K562 (cell line): ENCODE measurements at regions not wholly inside any gene's neighbourhood (a gene's known extent, or its start where the extent isn't known, plus 50 kb on each side); places are given as distances from the start of the nearest gene placed in this dataset.

Source experiments
- ATAC-seq: fragments of 200-7000 bp; cut with Tn5 transposase; 3 replicates; pipeline ENCODE4 v1.9.1; 2020; ENCODE audit warnings: moderate library complexity
- BruUV-seq: library from RNA; stranded (reverse); fragments of 400-500 nt; replicated peaks from 2 replicates; lab custom pipeline; 2021; lab: Mats Ljungman, UMichigan
- CTCF ChIA-PET: fragments of 300-600 bp; formaldehyde crosslinking; extraction: SDS; loops from one replicate; lab custom pipeline; 2021; ENCODE audit warnings: low intra/inter-chr PET ratio; lab: Yijun Ruan, JAX
- POLR2A ChIA-PET: fragments of 300-600, 350-650 bp; sonication (Branson Sonifier 250); formaldehyde crosslinking; extraction: SDS; loops from one replicate; lab custom pipeline; 2021; ENCODE audit warnings: antibody characterized with exemption, inconsistent platforms; lab: Yijun Ruan, JAX
- DNase-seq, 4 experiments: peaks; one replicate each; pipeline versions ENCODE4 v3.0.0 to v3.0.0-alpha.2; 2011 to 2018; ENCODE audit warnings: low spot score in 3 of 4, mixed read lengths in 3 of 4; ENCODE audit errors: extremely low read depth in 1 of 4
- FAIRE-seq: peaks from 2 replicates; lab custom pipeline; 2011; peaks lifted over from hg19 to GRCh38; lab: Jason Lieb, UNC
- H2AFZ ChIP-seq: 2 replicates; pipeline ENCODE4 v1.6.0; 2011; ENCODE audit warnings: low read depth, low read length, control low read depth, inconsistent platforms
- H3K27ac ChIP-seq: fragments of 200-600 bp; 3 replicates; pipeline ENCODE4 v1.8.0; 2011; ENCODE audit warnings: low read depth, mild to moderate bottlenecking, control low read depth, inconsistent platforms, low read length, moderate library complexity, mixed read lengths; ENCODE audit errors: extremely low read depth
- H3K27me3 ChIP-seq, 2 experiments: fragments of 300-600 bp in 1 of 2; 2 replicates in 1 of 2; 3 replicates in 1 of 2; pipeline versions ENCODE4 v1.6.0 to v1.8.0; 2011; ENCODE audit warnings: inconsistent platforms in 2 of 2, low read length in 2 of 2, mild to moderate bottlenecking in 1 of 2, mixed read lengths in 1 of 2, moderate library complexity in 1 of 2; ENCODE audit not compliant: control insufficient read depth in 2 of 2, insufficient read depth in 2 of 2
- H3K36me3 ChIP-seq: fragments of 300-600 bp; 3 replicates; pipeline ENCODE4 v1.8.0; 2011; ENCODE audit warnings: mild to moderate bottlenecking, low read length, inconsistent platforms; ENCODE audit not compliant: control insufficient read depth, insufficient read depth
- H3K4me1 ChIP-seq, 2 experiments: fragments of 200-600 bp in 1 of 2; replicated peaks in 1 of 2; 2 replicates in 1 of 2; 3 replicates in 1 of 2; pipeline versions ENCODE4 v1.5.1 to v1.8.0; 2011; ENCODE audit warnings: inconsistent platforms in 2 of 2, low read length in 2 of 2, mild to moderate bottlenecking in 1 of 2, mixed read lengths in 1 of 2, moderate library complexity in 1 of 2; ENCODE audit not compliant: control insufficient read depth in 2 of 2, insufficient read depth in 2 of 2
- H3K4me2 ChIP-seq: 2 replicates; pipeline ENCODE4 v1.6.1; 2011; ENCODE audit warnings: low read length, control low read depth, inconsistent platforms, mixed read lengths; ENCODE audit not compliant: insufficient read depth
- H3K4me3 ChIP-seq: fragments of 200-600 bp; sonication (generic), shearing (Covaris generic); 2 replicates; pipeline ENCODE4 v1.5.1; 2016; ENCODE audit warnings: control low read depth, inconsistent platforms
- H3K79me2 ChIP-seq: fragments of 200-600 bp; 3 replicates; pipeline ENCODE4 v1.8.0; 2011; ENCODE audit warnings: low read length, inconsistent platforms; ENCODE audit not compliant: control insufficient read depth, insufficient read depth
- H3K9ac ChIP-seq, 2 experiments: 2 replicates each; pipeline versions ENCODE4 v1.6.0 to v1.6.1; 2011; ENCODE audit warnings: low read depth in 2 of 2, low read length in 2 of 2, control low read depth in 1 of 2, inconsistent platforms in 1 of 2, mild to moderate bottlenecking in 1 of 2, mixed read lengths in 1 of 2; ENCODE audit not compliant: insufficient read depth in 1 of 2
- H3K9me1 ChIP-seq: one replicate; pipeline ENCODE4 v1.6.0; 2011; ENCODE audit warnings: inconsistent platforms, mild to moderate bottlenecking, low read length, moderate library complexity; ENCODE audit not compliant: control insufficient read depth, insufficient read depth
- H3K9me3 ChIP-seq: replicated peaks from 2 replicates; pipeline ENCODE4 v1.5.1; 2011; ENCODE audit warnings: low read depth, low read length, inconsistent platforms; ENCODE audit not compliant: control insufficient read depth, insufficient read depth
- H4K20me1 ChIP-seq: replicated peaks from 2 replicates; pipeline ENCODE4 v1.6.1; 2011; ENCODE audit warnings: low read length, inconsistent platforms, mixed read lengths; ENCODE audit not compliant: control insufficient read depth, insufficient read depth
- NCOR1 ChIP-seq: fragments of 450-650 bp; IDR thresholded peaks from 2 replicates; pipeline ENCODE4 v1.6.1; 2016; ENCODE audit warnings: mild to moderate bottlenecking, moderate library complexity
- SP1 ChIP-seq: sonication (generic); formaldehyde crosslinking; IDR thresholded peaks from 2 replicates; pipeline ENCODE4 v1.8.1; 2022; ENCODE audit warnings: mild to moderate bottlenecking, missing genetic modification reagents
- THRA ChIP-seq: fragments of 450-650 bp; IDR thresholded peaks from 2 replicates; pipeline ENCODE4 v1.6.1; 2017; ENCODE audit warnings: mild to moderate bottlenecking, moderate library complexity
- ZNF232 ChIP-seq: sonication (generic); formaldehyde crosslinking; IDR thresholded peaks from 2 replicates; pipeline ENCODE4 v1.8.0; 2022; ENCODE audit warnings: mild to moderate bottlenecking, missing genetic modification reagents
- ZNF584 ChIP-seq: fragments of 200-800 bp; sonication (Bioruptor generic); IDR thresholded peaks from 2 replicates; pipeline ENCODE4 v1.6.1; 2016; ENCODE audit warnings: low read depth, mild to moderate bottlenecking, missing genetic modification characterization, missing compliant biosample characterization
- WGBS: fragments of 100-300 bp; shearing (Covaris generic); methylation state at CpG from one replicate; pipeline ENCODE4 v1.1.6; 2016; ENCODE audit warnings: low coverage, mixed read lengths; ENCODE audit not compliant: insufficient coverage; ENCODE audit errors: missing lambda C conversion rate; 5-methylcytosine and 5-hydroxymethylcytosine counted together
- in situ Hi-C: fragments of 300-500 bp; cut with MboI; formaldehyde crosslinking; loops from 4 replicates; pipeline ENCODE4 v1.15.0; 2018; ENCODE audit warnings: inconsistent platforms, mixed read lengths
- intact Hi-C: fragments of 100-400 bp; cut with micrococcal nuclease; formaldehyde crosslinking; loops from 2 replicates; pipeline ENCODE4 v1.14.2; 2022

- no peaks in the 10 kb centered on the region for H3K4me1 ChIP-seq
- H4K20me1 ChIP-seq: no peaks in the 10 kb centered on the region
- H3K36me3 ChIP-seq: no peaks in the 10 kb centered on the region
- H3K4me3 ChIP-seq: no peak overlapping the region
- TF ChIP-seq SP1 (CRISPR knock-in tag): no peak
- no peak for TF ChIP-seq THRA
- no peak for TF ChIP-seq NCOR1
- TF ChIP-seq ZNF584: no peak
- no peak for TF ChIP-seq ZNF232 (CRISPR knock-in tag)
- no peak overlapping the region for H2AFZ ChIP-seq
- POLR2A ChIA-PET: no interaction called here
- DNase-seq (no peak), FAIRE-seq (no peak), ATAC-seq (no peak)
- in situ Hi-C loops: no loop called here
- intact Hi-C loops: no loop called here
- no peak overlapping the region for H3K4me2 ChIP-seq
- H3K27me3 ChIP-seq: peaks cover 0 to 33% of the 10 kb centered on the region in 2 experiments; a peak in 2 of 5 replicates
- CTCF ChIA-PET: no interaction called here
- BruUV-seq: no TSS peak
- H3K9me1 ChIP-seq: no peaks in the 10 kb centered on the region
- H3K27ac ChIP-seq: no peak overlapping the region
- no peaks in the 10 kb centered on the region for H3K9me3 ChIP-seq
- no peak overlapping the region for H3K9ac ChIP-seq
- no peaks in the 10 kb centered on the region for H3K79me2 ChIP-seq
- WGBS: 0% methylated on average over 2 of the region's 2 CpGs
These were observed 92.5 kb downstream of the LIPG start for GRCh38 chr18:49654347-49654746.
